ENCODE measurements at regions not wholly inside any gene's neighbourhood (a gene's known extent, or its start where the extent isn't known, plus 50 kb on each side); places are given as distances from the start of the nearest gene placed in this dataset.

- CTCF ChIA-PET = no interaction called here
These were observed 76.7 kb upstream of the MTPN start for GRCh38 chr7:136053689-136054485.

GRCh38 chr7:136051203-136051928 is 74.2 kb upstream of the MTPN start:
- intact Hi-C loops (cut with micrococcal nuclease; ENCODE audit: unreplicated experiment) = no loop called here
- ChIA-PET CTCF (no interaction called here), POLR2A (no interaction called here)
- DNase-seq (ENCODE audit: low read depth, low spot score) (no peak), ATAC-seq (no peak)
- BruUV-seq (replicated peaks) = no TSS peak
- H3K36me3 ChIP-seq (ENCODE audit: control insufficient read depth, insufficient read depth, low read length) = no peaks in the 10 kb centered on the region
- H3K9me3 ChIP-seq (ENCODE audit: control insufficient read depth, insufficient read depth, low read depth, low read length) = no peaks in the 10 kb centered on the region
- in situ Hi-C loops (cut with HindIII; ENCODE audit: low pct_unique_long_range_greater_than_20kb, low sequenced_read_pairs) = no loop called here
- TF ChIP-seq CTCF (IDR thresholded peaks at IDR 0.05) = no peak
- no peak overlapping the region for H3K4me3 ChIP-seq (ENCODE audit: low read depth in 2 of 2, low read length in 2 of 2)
- no peaks in the 10 kb centered on the region for H3K4me1 ChIP-seq (ENCODE audit: control insufficient read depth, insufficient read depth, low read length)
- H3K27me3 ChIP-seq (ENCODE audit: control insufficient read depth, insufficient read depth, low read length) = no peaks in the 10 kb centered on the region
- H3K27ac ChIP-seq (ENCODE audit: low read length) = no peak overlapping the region

More at GRCh38 chr7:136053689-136054485, 76.7 kb upstream of the MTPN start:
- POLR2A ChIA-PET = no interaction called here
- TF ChIP-seq TCF7L2 (IDR thresholded peaks at IDR 0.05; ENCODE audit: low read depth, low read length) = no peak
- no peak overlapping the region for H3K27ac ChIP-seq (ENCODE audit: low read length)
- H3K4me1 ChIP-seq (ENCODE audit: control insufficient read depth, insufficient read depth, low read length) = no peaks in the 10 kb centered on the region
- no peaks in the 10 kb centered on the region for H3K9me3 ChIP-seq (ENCODE audit: control insufficient read depth, insufficient read depth, low read depth, low read length)
- DNase-seq (ENCODE audit: low read depth, low spot score) = no peak
- H3K36me3 ChIP-seq (ENCODE audit: control insufficient read depth, insufficient read depth, low read length) = no peaks in the 10 kb centered on the region
- no peak for ATAC-seq
- BruUV-seq (replicated peaks) = no TSS peak
- no peak overlapping the region for H3K4me3 ChIP-seq (ENCODE audit: low read depth in 2 of 2, low read length in 2 of 2)
- in situ Hi-C loops (cut with HindIII; ENCODE audit: low pct_unique_long_range_greater_than_20kb, low sequenced_read_pairs) (no loop called here), intact Hi-C loops (cut with micrococcal nuclease; ENCODE audit: unreplicated experiment) (no loop called here)
- H3K27me3 ChIP-seq (ENCODE audit: control insufficient read depth, insufficient read depth, low read length) = no peaks in the 10 kb centered on the region

GRCh38 chr7:136050462-136050847 is 73.3 kb upstream of the MTPN start:
- CTCF ChIA-PET = no interaction called here
- no peaks in the 10 kb centered on the region for H3K4me1 ChIP-seq (ENCODE audit: control insufficient read depth, insufficient read depth, low read length)
- POLR2A ChIA-PET = no interaction called here
- no peaks in the 10 kb centered on the region for H3K36me3 ChIP-seq (ENCODE audit: control insufficient read depth, insufficient read depth, low read length)
- no peak for ATAC-seq
- in situ Hi-C loops (cut with HindIII; ENCODE audit: low pct_unique_long_range_greater_than_20kb, low sequenced_read_pairs) (no loop called here), intact Hi-C loops (cut with micrococcal nuclease; ENCODE audit: unreplicated experiment) (no loop called here)
- H3K27me3 ChIP-seq (ENCODE audit: control insufficient read depth, insufficient read depth, low read length) = no peaks in the 10 kb centered on the region
- H3K9me3 ChIP-seq (ENCODE audit: control insufficient read depth, insufficient read depth, low read depth, low read length) = no peaks in the 10 kb centered on the region
- no peak overlapping the region for H3K4me3 ChIP-seq (ENCODE audit: low read depth in 2 of 2, low read length in 2 of 2)
- no peak overlapping the region for H3K27ac ChIP-seq (ENCODE audit: low read length)
- no peak for TF ChIP-seq POLR2AphosphoS5 (IDR thresholded peaks at IDR 0.05; ENCODE audit: low read depth, low read length)
- TF ChIP-seq TCF7L2 (IDR thresholded peaks at IDR 0.05; ENCODE audit: low read depth, low read length) = no peak
- TF ChIP-seq CTCF (IDR thresholded peaks at IDR 0.05) = no peak
- TF ChIP-seq SIN3A (IDR thresholded peaks at IDR 0.05; ENCODE audit: borderline replicate concordance, insufficient read depth, low read depth, low read length) = no peak
- TF ChIP-seq REST (IDR thresholded peaks at IDR 0.05; ENCODE audit: insufficient read depth in 1 of 2, low read depth in 2 of 2, low read length in 1 of 2) = no peak
- BruUV-seq (replicated peaks) = no TSS peak
- DNase-seq (ENCODE audit: low read depth, low spot score) = no peak

All from Panc1 (cell line).